Ureter (tissue), 1 donor: ENCODE measurements at regions not wholly inside any gene's neighbourhood (a gene's known extent, or its start where the extent isn't known, plus 50 kb on each side); places are given as distances from the start of the nearest gene placed in this dataset.
"Not testable (repeated sequence)": the region's sequence is repeated elsewhere in the genome, so short reads cannot be mapped to it uniquely, and the experiment has no call there.

Experiments
- DNase-seq: peaks from one replicate; pipeline ENCODE4 v3.0.0-alpha.2; 2020; ENCODE audit warnings: low spot score
- donor health status: DM: yes; HTN: yes; CAD: no.

- not testable (repeated sequence) for DNase-seq
These were observed 435.2 kb downstream of the ZNF479 start for GRCh38 chr7:56697058-56697457.

DNA sequence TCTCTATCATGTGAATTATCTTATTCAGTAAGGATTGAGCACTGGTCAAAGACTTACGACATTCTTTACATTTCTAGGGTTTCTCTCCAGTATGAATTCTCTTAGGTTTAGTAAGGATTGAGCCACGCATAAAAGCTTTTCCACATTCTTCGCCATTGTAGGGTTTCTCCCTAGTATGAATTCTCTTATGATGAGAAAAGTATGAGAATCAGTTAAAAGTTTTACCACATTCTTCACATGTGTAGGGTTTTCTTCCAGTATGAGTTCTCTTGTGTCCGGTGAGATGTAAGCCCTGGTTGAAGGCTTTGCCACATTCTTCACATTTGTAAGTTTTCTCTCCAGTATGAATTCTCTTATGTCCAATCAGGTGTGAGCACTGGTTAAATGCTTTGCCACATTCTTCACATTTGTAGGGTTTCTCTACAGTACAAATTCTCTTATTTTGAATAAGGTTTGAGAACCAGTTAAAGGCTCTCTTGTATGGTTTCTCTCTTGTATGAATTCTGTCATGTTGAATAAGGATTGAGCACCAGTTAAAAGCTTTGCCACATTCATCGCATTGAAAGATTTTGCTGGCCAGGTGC lies 445.9 kb downstream of the ZNF479 start:
- DNase-seq, result no peak

DNA sequence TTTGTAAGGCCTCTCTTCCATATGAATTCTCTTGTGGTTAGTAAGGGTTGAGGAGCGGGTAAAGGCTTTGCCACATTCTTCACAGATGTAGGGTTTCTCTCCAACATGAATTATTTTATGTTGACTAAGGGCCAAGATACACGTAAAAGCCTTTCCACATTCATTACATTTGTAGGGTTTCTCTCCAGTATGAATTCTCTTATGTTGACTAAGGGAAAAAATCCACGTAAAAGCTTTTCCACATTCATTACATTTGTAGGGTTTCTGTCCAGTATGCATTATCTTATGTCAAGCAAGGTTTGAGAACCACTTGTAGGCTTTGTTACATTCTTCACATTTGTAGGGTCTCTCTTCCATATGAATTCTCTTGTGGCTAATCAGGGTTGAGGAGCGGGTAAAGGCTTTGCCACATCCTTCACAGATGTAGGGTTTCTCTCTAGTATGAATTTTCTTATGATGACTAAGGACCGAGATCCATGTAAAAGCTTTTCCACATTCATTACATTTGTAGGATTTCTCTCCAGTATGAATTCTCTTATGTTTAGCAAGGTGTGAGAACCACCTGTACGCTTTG lies 493.0 kb downstream of the ZNF479 start:
- no peak for DNase-seq

GRCh38 chr7:56609852-56610355 lies 493.7 kb upstream of the NUPR2 start:
- DNase-seq, result no peak

DNA sequence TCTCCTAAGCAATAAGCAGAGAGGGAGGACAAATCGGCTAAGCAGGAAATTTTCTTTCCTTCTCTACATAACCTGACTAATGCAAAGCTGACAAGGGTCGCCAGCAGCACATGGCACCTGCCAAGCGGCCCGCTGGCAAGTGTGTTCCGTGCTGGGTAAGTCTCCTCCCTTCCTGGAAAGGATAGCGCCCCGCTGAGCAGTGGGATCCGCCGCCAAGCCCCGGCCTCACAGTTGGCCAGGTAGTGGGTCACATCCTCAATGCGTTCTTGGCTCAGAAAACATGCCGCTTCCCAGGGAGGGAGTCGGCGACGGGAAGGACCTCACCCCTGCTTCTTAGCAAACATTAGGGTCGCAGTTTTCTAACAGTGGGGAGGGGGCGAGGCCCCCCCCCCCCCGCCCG lies 488.9 kb upstream of the NUPR2 start:
- no peak for DNase-seq

- DNase-seq, result no peak
These were observed 462.4 kb upstream of the NUPR2 start for GRCh38 chr7:56578612-56579011.

GRCh38 chr7:56570968-56571367 lies 454.8 kb upstream of the NUPR2 start:
- no peak for DNase-seq

- DNase-seq, result no peak
These were observed 422.6 kb upstream of the NUPR2 start for GRCh38 chr7:56538541-56539429.

DNA sequence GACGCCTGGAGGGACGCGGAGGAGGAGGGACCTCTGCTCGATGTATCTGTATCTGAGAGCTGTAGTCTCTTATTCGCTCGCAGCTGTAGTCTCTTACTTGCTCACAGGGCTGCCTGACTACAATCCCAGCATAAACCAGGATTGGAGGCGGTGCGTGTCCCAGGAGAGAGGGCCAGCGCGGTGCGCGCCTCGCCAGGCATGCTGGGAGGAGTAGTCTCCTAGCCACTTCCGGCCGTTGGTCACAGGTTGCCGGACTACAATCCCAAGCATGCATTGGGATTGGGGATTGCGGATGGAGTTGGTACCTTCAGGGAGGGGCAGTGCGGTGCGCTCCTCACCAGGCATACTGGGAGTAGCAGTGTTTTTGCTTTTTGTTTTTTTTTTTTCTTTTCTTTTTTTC lies 421.7 kb upstream of the NUPR2 start:
- DNase-seq, result no peak

DNA sequence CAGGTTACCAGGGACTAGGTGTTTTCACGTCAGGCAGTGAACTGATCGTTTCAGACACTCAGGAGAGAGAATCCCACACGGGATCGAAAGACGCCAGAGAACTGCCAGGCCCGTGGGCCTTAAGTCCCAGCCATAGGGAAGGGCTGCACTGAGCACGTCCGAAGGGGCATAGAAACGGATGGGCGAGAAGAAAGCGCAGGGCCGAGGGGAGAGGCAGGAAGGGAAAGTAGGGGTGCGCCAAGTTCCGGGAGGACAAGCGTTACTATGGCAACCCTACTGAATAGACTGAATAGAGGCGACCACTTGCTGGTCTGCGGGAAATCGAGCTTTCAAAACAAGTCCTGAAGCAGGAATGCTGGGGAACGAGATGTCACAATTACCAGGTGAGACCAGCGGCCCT lies 421.3 kb upstream of the NUPR2 start:
- DNase-seq, result no peak

GRCh38 chr7:56495165-56495564 lies 378.9 kb upstream of the NUPR2 start:
- DNase-seq, result no peak

DNA sequence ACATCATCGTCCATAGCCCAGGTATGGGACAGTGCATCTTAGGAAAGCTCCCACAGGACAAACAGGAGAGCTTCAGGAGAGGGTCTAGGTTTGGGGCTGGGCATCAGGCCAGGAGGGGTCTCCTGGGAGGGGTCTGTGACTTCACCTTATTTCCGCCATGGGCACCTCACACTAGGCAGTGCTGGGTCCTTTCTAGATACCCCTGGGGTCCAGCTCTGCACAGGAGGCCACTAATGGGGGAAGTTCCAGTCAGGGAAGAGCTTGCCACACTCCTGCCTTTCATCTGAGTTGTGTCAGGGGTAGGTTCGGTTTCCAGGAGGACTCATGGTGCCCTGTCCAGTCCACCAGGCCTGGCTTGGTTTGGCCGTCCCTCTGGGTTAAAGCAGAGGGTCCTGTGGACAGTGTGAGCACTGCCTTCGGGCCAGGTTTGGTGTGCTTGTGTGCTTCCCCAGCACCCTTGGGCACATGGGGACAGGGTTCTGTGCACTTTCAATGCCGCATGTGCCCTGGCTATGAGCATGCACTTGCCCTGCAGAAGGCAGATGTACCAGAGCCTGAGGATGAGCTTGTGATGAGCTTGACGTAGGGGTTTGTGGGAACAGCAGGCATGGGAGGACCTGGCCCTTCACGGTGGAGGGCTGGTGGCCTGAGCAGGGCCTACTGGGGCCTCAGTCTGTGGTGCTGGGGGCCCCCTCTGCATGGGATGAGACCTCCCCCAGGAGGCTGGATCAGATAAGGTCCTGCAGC lies 377.7 kb upstream of the NUPR2 start:
- DNase-seq, result no peak

DNA sequence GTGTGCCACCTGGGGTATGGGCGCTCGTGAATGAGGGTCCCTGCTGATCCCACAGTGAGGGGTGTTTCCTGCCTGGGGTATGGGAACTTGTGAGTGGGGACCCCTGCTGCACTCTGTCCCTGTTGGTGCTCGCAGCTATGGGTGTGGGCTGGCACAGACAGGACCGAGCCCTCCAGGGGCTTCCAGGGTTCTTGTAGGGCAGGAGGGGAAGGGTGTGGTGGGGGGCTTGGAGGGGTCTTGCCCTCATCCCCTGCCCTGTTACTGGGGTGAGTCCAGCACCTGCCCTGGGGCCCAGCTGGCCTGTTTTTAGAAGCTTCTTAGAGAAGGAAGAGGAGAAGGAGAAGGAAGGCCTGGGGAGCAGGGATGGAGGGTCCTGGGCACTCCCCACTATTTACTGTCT lies 377.0 kb upstream of the NUPR2 start:
- DNase-seq, result no peak

DNA sequence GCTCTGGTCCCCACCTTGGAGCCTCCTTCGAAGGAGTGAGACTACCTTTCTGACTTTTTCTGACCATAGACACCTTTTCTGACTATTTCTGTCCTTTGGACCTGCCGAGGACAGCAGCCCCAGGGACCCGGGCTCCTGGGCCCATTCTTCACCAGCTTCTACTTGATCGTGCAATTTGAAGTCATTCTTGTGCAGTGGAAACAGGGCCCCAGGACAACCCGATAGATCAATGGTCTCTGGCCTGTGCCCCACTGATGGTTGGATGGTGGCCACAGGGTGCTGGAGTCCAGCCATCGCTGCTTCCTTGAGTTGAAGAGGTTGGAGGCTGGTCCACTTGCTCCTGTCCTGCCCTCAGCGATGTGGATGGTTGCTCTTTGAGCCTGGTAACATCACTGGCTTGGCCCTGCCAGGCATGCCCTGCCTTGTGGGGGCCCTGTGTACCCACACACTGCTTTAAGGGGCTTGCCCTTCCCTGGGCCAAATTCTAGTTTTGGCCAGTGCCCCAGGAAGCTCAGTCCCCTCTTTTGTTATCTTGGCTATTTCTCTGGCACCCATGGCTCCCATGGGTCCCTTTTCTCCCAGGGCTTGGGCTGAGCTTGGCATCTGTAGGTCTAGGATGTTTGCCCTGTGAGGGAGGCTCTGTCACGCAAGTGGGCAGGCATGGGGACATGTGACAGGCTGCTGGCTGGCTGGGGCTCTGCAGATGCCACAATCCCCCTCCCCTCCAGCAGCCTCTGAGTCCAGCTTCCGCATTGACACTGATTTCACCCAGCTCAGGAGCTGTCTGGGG lies 375.6 kb upstream of the NUPR2 start:
- no peak for DNase-seq

GRCh38 chr7:56483861-56484550 lies 367.8 kb upstream of the NUPR2 start:
- no peak for DNase-seq

DNA sequence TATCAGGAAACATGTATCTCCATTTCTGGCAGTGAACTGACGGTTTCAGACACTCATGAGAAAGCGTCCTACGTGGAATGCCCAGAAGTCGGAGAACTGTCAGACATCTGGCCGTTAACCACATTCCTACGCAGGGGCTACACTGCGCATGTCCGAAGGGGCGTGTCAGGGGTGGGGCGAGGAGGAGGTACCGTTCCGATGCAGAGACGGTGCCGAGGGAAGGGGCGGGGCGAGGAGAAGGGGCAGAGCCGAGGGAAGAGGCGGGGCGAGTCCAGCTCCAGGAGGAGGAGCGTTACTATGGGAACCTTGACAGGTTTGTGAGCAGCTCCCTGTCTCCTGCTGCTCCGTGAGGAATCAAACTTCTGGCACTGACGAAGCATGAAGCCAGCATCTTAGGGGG lies 366.9 kb upstream of the NUPR2 start:
- no peak for DNase-seq

GRCh38 chr7:56479748-56480147 lies 363.5 kb upstream of the NUPR2 start:
- DNase-seq, result no peak

DNA sequence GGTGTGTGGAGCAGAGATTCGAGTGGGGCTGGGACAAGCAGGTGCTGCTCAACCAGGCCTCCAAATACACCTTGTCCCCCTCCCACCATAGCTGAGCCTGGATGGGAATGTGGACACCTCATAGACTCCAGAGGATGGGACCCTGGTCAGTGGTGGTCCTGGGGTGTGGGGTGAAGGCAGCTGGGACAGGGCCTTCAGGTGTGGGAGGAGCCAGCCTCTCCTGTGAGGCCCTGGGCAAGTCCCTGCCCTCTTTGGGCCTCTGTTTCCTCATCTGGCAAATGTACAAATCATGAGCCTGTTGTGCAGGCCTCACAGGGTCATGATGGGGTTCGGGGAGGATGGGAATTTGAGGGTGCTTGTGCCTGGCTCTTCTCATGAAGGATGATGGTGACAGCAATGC lies 362.9 kb upstream of the NUPR2 start:
- DNase-seq, result no peak

DNA sequence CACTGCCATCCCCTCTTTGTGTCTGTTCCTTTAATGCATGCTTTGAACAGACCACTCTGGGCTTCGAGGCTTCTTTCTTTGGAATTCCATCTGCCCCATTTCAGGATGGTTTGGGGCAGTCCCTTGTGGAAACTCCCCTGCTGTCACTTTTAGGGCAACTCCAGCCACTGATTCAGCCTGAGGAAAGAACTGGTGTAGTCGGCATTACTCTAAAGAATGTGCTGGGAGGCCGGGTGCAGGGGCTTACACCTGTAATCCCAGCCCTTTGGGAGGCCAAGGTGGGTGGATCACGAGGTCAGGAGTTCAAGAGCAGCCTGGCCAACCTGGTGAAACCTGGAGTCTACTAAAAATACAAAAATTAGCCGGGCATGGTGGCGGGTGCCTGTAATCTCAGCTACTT lies 358.1 kb upstream of the NUPR2 start:
- DNase-seq, result no peak

- no peak for DNase-seq
These were observed 355.6 kb upstream of the NUPR2 start for GRCh38 chr7:56471811-56472210.
